Transverse colon (tissue), 4 donors: ENCODE measurements at regions not wholly inside any gene's neighbourhood (a gene's known extent, or its start where the extent isn't known, plus 50 kb on each side); places are given as distances from the start of the nearest gene placed in this dataset.

Source experiments
- DNase-seq: peaks from one replicate; pipeline ENCODE4 v3.0.0-alpha.2; 2019
- H3K27ac ChIP-seq, 4 donors: fragments of 200-600 bp; sonication (generic); 2 replicates each; pipeline ENCODE4 v1.5.1; 2016 to 2018; ENCODE audit warnings: inconsistent platforms in 4 of 4
- H3K27me3 ChIP-seq: fragments of 200-600 bp; sonication (generic); 2 replicates; pipeline ENCODE4 v1.5.1; 2017; ENCODE audit warnings: inconsistent platforms
- H3K36me3 ChIP-seq, 4 donors: fragments of 200-600 bp; sonication (generic); 2 replicates each; pipeline ENCODE4 v1.5.1; 2017 to 2019; ENCODE audit warnings: inconsistent platforms in 4 of 4
- H3K4me1 ChIP-seq, 4 donors: fragments of 200-600 bp; sonication (generic); 2 replicates each; pipeline ENCODE4 v1.5.1; 2017 to 2020; ENCODE audit warnings: inconsistent platforms in 4 of 4
- H3K4me3 ChIP-seq, 4 donors: fragments of 200-600 bp; sonication (generic); 1 replicate in 1 of 4; 2 replicates in 3 of 4; pipeline versions ENCODE4 v1.5.1 to v1.6.1; 2017 to 2019; ENCODE audit warnings: inconsistent platforms in 4 of 4
- H3K9me3 ChIP-seq, 2 donors: fragments of 200-600 bp; sonication (generic); 2 replicates each; pipeline ENCODE4 v1.5.1; 2017 to 2019; ENCODE audit warnings: inconsistent platforms in 2 of 2
- CTCF ChIP-seq, 5 experiments: fragments of 200-600 bp in 3 of 5; fragments of 450-650 bp in 2 of 5; sonication (generic) in 3 of 5; IDR thresholded peaks; 1 replicate in 2 of 5; 2 replicates in 3 of 5; pipeline ENCODE4 v1.5.1; 2016 to 2017; ENCODE audit warnings: antibody characterized with exemption in 5 of 5, inconsistent platforms in 3 of 5, mild to moderate bottlenecking in 2 of 5, moderate library complexity in 1 of 5
- EP300 ChIP-seq: sonication (generic); formaldehyde crosslinking; IDR thresholded peaks from one replicate; pipeline ENCODE4 v1.6.1; 2017; ENCODE audit warnings: antibody characterized with exemption, low read depth
- POLR2A ChIP-seq: fragments of 450-650 bp; IDR thresholded peaks from one replicate; pipeline ENCODE4 v1.6.1; 2016; ENCODE audit warnings: antibody characterized with exemption, mild to moderate bottlenecking, moderate library complexity
- POLR2AphosphoS5 ChIP-seq, 3 donors: sonication (generic); formaldehyde crosslinking; IDR thresholded peaks; one replicate each; pipeline ENCODE4 v1.6.1; 2016; ENCODE audit warnings: antibody characterized with exemption in 3 of 3
- WGBS, 2 donors: methylation state at CpG; one replicate each; pipeline ENCODE4 v1.1.5; 2018; ENCODE audit warnings: low coverage in 1 of 2; 5-methylcytosine and 5-hydroxymethylcytosine counted together
- in situ Hi-C, 4 donors: fragments of 200-750 bp; cut with MboI; loops; one replicate each; pipeline versions ENCODE4 v1.15.0 to v1.15.1; 2017; ENCODE audit warnings: low sequenced_read_pairs in 3 of 4, low pct_ligation_motif_present in 1 of 4, low pct_unique_long_range_greater_than_20kb in 1 of 4
- intact Hi-C: fragments of 100-400 bp; cut with DNase I; formaldehyde crosslinking; loops from one replicate; pipeline ENCODE4 v1.15.1; 2023; ENCODE audit warnings: low total_unique reads

DNA sequence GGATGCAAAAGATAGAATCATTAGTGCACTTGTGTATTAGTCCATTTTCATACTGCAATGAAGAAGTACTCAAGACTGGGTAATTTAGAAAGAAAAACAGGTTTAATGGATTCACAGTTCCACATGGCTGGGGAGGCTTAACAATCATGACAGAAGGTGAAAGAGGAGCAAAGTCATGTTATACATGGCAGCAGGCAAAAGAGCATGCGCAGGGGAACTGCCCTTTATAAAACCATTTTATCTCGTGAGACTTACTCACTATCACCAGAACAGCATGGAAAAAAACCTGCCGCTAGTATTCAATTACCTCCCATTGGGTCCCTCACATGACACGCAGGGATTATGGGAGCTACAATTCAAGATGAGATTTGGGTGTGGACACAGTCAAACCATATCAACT, 129.4 kb downstream of the SCG2 start:
- no peak for DNase-seq
- Histone ChIP-seq H3K4me3 (no peak overlapping the region), H3K9me3 (no peaks in the 10 kb centered on the region), H3K4me1 (no peaks in the 10 kb centered on the region), H3K36me3 (no peaks in the 10 kb centered on the region), H3K27ac (no peak overlapping the region), H3K27me3 (no peaks in the 10 kb centered on the region)
- 81 to 86% methylated on average over 4 of the region's 4 CpGs for WGBS, 2 donors
- TF ChIP-seq EP300 (no peak), POLR2A (no peak), POLR2AphosphoS5 (IDR thresholded peaks at IDR 0.05) (no peak), CTCF (IDR thresholded peaks at IDR 0.05) (no peak)
- intact Hi-C loops (no loop called here), in situ Hi-C loops (no loop called here)

GRCh38 chr2:223474893-223475292, 127.3 kb downstream of the SCG2 start:
- no peaks in the 10 kb centered on the region for H3K9me3 ChIP-seq
- no peaks in the 10 kb centered on the region for H3K4me1 ChIP-seq
- intact Hi-C loops (no loop called here), in situ Hi-C loops (no loop called here)
- H3K4me3 ChIP-seq = no peak overlapping the region
- H3K36me3 ChIP-seq = no peaks in the 10 kb centered on the region
- no peak for DNase-seq
- WGBS, 2 donors = 73 to 90% methylated on average over 2 of the region's 2 CpGs
- H3K27me3 ChIP-seq = no peaks in the 10 kb centered on the region
- H3K27ac ChIP-seq = no peak overlapping the region
- no peak for TF ChIP-seq POLR2A
- TF ChIP-seq EP300 = no peak
- TF ChIP-seq POLR2AphosphoS5 (IDR thresholded peaks at IDR 0.05) = no peak
- no peak for TF ChIP-seq CTCF (IDR thresholded peaks at IDR 0.05)

DNA sequence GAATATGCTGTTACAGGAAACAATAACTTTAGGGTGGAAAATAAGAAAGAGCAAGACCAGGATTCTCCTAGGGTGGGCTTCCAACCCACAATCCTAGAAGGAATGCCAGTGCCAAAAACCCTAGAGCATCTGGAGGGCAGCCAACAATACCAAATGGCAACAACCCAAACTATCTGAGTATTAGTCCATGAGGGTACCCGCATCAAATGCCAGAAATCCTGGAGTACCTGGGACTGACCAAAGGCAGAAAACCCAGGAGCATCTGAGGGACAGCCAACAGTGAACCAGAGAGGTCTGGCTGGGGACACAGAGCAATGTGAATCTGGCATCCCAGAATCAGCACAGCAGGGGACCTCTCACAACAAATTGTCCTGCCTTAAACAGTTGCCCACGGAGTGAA, 126.3 kb downstream of the SCG2 start:
- H3K36me3 ChIP-seq = no peaks in the 10 kb centered on the region
- no peak overlapping the region for H3K4me3 ChIP-seq
- H3K4me1 ChIP-seq = no peaks in the 10 kb centered on the region
- no peaks in the 10 kb centered on the region for H3K9me3 ChIP-seq
- intact Hi-C loops (no loop called here), in situ Hi-C loops (no loop called here)
- no peak for TF ChIP-seq CTCF (IDR thresholded peaks at IDR 0.05)
- TF ChIP-seq POLR2A = no peak
- TF ChIP-seq EP300 = no peak
- TF ChIP-seq POLR2AphosphoS5 (IDR thresholded peaks at IDR 0.05) = no peak
- H3K27ac ChIP-seq = no peak overlapping the region
- H3K27me3 ChIP-seq = no peaks in the 10 kb centered on the region
- no peak for DNase-seq
- WGBS, 2 donors = 56 to 70% methylated on average over 1 to 2 of the region's 2 CpGs

DNA sequence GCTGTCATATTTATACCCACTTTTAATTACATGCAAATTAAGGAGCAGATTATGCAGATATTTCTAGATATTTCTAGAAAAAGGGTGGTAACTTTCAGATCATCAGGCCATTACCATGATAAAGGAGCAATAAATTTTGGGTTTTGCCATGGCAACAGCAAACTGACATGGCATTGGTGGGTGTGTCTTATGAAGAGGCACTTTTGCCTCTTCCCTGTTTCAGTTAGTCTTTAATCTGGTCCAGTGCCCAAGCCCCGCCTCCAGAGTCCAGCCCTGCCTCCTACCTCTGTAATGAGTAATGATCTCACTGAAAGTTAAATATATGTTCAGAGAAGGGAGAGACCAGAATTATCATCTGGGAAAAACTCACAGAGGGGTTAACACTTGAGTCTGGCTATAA, 124.8 kb downstream of the SCG2 start:
- DNase-seq = no peak
- no peak overlapping the region for H3K27ac ChIP-seq
- in situ Hi-C loops = no loop called here
- no peaks in the 10 kb centered on the region for H3K27me3 ChIP-seq
- intact Hi-C loops = no loop called here
- H3K9me3 ChIP-seq = no peaks in the 10 kb centered on the region
- TF ChIP-seq POLR2AphosphoS5 (IDR thresholded peaks at IDR 0.05) (no peak), EP300 (no peak), CTCF (IDR thresholded peaks at IDR 0.05) (no peak), POLR2A (no peak)
- no peaks in the 10 kb centered on the region for H3K36me3 ChIP-seq
- H3K4me3 ChIP-seq = no peak overlapping the region
- WGBS, 2 donors = 67 to 85% methylated on average over 1 of the region's 1 CpG
- H3K4me1 ChIP-seq = no peaks in the 10 kb centered on the region
